ENCODE measurements at regions not wholly inside any gene's neighbourhood (a gene's known extent, or its start where the extent isn't known, plus 50 kb on each side); places are given as distances from the start of the nearest gene placed in this dataset.

- Histone ChIP-seq H3K4me3 (no peak overlapping the region), H3K79me2 (replicated peaks; ENCODE audit: insufficient read depth) (no peaks in the 10 kb centered on the region), H4K20me1 (replicated peaks; ENCODE audit: insufficient read depth) (no peaks in the 10 kb centered on the region), H3F3A (replicated peaks; ENCODE audit: low read depth) (no peaks in the 10 kb centered on the region), H3K27ac (ENCODE audit: low read depth) (no peak overlapping the region), H3K4me1 (ENCODE audit: insufficient read depth) (no peaks in the 10 kb centered on the region; the same call in 1 of the 2 replicates), H2AFZ (no peak overlapping the region), H3K9me2 (ENCODE audit: insufficient read depth) (no peaks in the 10 kb centered on the region), H3K27me3 (ENCODE audit: insufficient read depth) (no peaks in the 10 kb centered on the region), H3K36me3 (ENCODE audit: insufficient read depth) (no peaks in the 10 kb centered on the region), H3K4me2 (no peak overlapping the region)
- Mint-ChIP-seq H3K9me3 (peaks cover 6% of the 10 kb centered on the region; the same call in 2 of the 3 replicates), H3K4me1 (peaks cover 21% of the 10 kb centered on the region), H3K36me3 (ENCODE audit: low read depth) (no peaks in the 10 kb centered on the region), H3K4me3 (no peak overlapping the region), H3K27me3 (ENCODE audit: insufficient read depth, low read depth, poor library complexity) (peaks cover 4% of the 10 kb centered on the region), H3K27ac (no peak overlapping the region)
- no peak for TF ChIP-seq REST (IDR thresholded peaks at IDR 0.05; ENCODE audit: unreplicated experiment)
- no peak for TF ChIP-seq ETS1 (IDR thresholded peaks at IDR 0.05)
- no peak for TF ChIP-seq ZNF114 (CRISPR knock-in tag; IDR thresholded peaks at IDR 0.05)
- no peak for TF ChIP-seq EZH2phosphoT487 (IDR thresholded peaks at IDR 0.05; ENCODE audit: unreplicated experiment)
- no peak for TF ChIP-seq STAT1 (IDR thresholded peaks at IDR 0.05; ENCODE audit: unreplicated experiment)
- TF ChIP-seq NANOG (IDR thresholded peaks at IDR 0.05; ENCODE audit: borderline replicate concordance), result no peak
- TF ChIP-seq JUNB (IDR thresholded peaks at IDR 0.05; ENCODE audit: unreplicated experiment), result no peak
- no peak for TF ChIP-seq CREB1 (CRISPR knock-in tag; IDR thresholded peaks at IDR 0.05; ENCODE audit: low read depth)
- DNase-seq (ENCODE audit: low spot score) (no peak), ATAC-seq (no peak)
Observed at GRCh38 chr10:117464176-117464575, 78.4 kb upstream of the EMX2 start.

- Mint-ChIP-seq H3K27me3 (ENCODE audit: insufficient read depth, low read depth, poor library complexity) (peaks cover 4% of the 10 kb centered on the region), H3K4me3 (no peak overlapping the region), H3K27ac (no peak overlapping the region), H3K4me1 (peaks cover 21% of the 10 kb centered on the region), H3K36me3 (ENCODE audit: low read depth) (no peaks in the 10 kb centered on the region), H3K9me3 (peaks cover 6% of the 10 kb centered on the region; the same call in 2 of the 3 replicates)
- H3K27ac ChIP-seq (ENCODE audit: low read depth), result no peak overlapping the region
- no peaks in the 10 kb centered on the region for H3K79me2 ChIP-seq (replicated peaks; ENCODE audit: insufficient read depth)
- no peaks in the 10 kb centered on the region; the same call in 1 of the 2 replicates for H3K4me1 ChIP-seq (ENCODE audit: insufficient read depth)
- H2AFZ ChIP-seq, result no peak overlapping the region
- no peaks in the 10 kb centered on the region for H4K20me1 ChIP-seq (replicated peaks; ENCODE audit: insufficient read depth)
- H3K27me3 ChIP-seq (ENCODE audit: insufficient read depth), result no peaks in the 10 kb centered on the region
- no peaks in the 10 kb centered on the region for H3F3A ChIP-seq (replicated peaks; ENCODE audit: low read depth)
- no peak overlapping the region for H3K4me2 ChIP-seq
- no peaks in the 10 kb centered on the region for H3K36me3 ChIP-seq (ENCODE audit: insufficient read depth)
- no peak for DNase-seq (ENCODE audit: low spot score)
- H3K9me2 ChIP-seq (ENCODE audit: insufficient read depth), result no peaks in the 10 kb centered on the region
- ATAC-seq, result no peak
- H3K4me3 ChIP-seq, result no peak overlapping the region
- TF ChIP-seq EZH2phosphoT487 (IDR thresholded peaks at IDR 0.05; ENCODE audit: unreplicated experiment) (no peak), POLR2AphosphoS5 (IDR thresholded peaks at IDR 0.05; ENCODE audit: low read depth) (no peak), CTCF (conservative IDR thresholded peaks at IDR 0.05; ENCODE audit: low read depth in 2 of 2) (no peak), ZNF462 (CRISPR knock-in tag; IDR thresholded peaks at IDR 0.05) (no peak)
Observed at GRCh38 chr10:117463545-117463920, 79.0 kb upstream of the EMX2 start.
